Lung (tissue), 11 donors: ENCODE measurements at regions not wholly inside any gene's neighbourhood (a gene's known extent, or its start where the extent isn't known, plus 50 kb on each side); places are given as distances from the start of the nearest gene placed in this dataset.

Experiments used
- ATAC-seq: fragments of 200-7000 bp; cut with Tn5 transposase; one replicate; pipeline ENCODE4 v1.9.1; 2020; ENCODE audit warnings: moderate number of reproducible peaks; ENCODE audit not compliant: insufficient read depth, low FRiP score
- DNase-seq, 3 donors: peaks; one replicate each; pipeline ENCODE4 v3.0.0-alpha.2; 2013 to 2017
- H3K27ac ChIP-seq, 2 donors: one replicate each; pipeline ENCODE4 v1.5.1; 2013; ENCODE audit warnings: mild to moderate bottlenecking in 2 of 2, moderate library complexity in 2 of 2, control low read depth in 1 of 2, inconsistent platforms in 1 of 2, low read depth in 1 of 2, low read length in 1 of 2
- H3K27me3 ChIP-seq, 3 donors: one replicate each; pipeline ENCODE4 v1.5.1; 2013; ENCODE audit warnings: low read length in 2 of 3; ENCODE audit not compliant: control insufficient read depth in 3 of 3, insufficient read depth in 3 of 3
- H3K36me3 ChIP-seq, 4 donors: one replicate each; pipeline ENCODE4 v1.5.1; 2013; ENCODE audit warnings: low read length in 4 of 4, mild to moderate bottlenecking in 1 of 4, moderate library complexity in 1 of 4; ENCODE audit not compliant: control insufficient read depth in 4 of 4, insufficient read depth in 4 of 4
- H3K4me1 ChIP-seq, 5 donors: one replicate each; pipeline ENCODE4 v1.5.1; 2013; ENCODE audit warnings: low read length in 5 of 5, mild to moderate bottlenecking in 2 of 5, moderate library complexity in 1 of 5; ENCODE audit not compliant: control insufficient read depth in 5 of 5, insufficient read depth in 5 of 5
- H3K4me3 ChIP-seq: one replicate; pipeline ENCODE4 v1.5.1; 2013; ENCODE audit warnings: mild to moderate bottlenecking, control low read depth, moderate library complexity
- H3K9ac ChIP-seq, 2 donors: one replicate each; pipeline ENCODE4 v1.5.1; 2013; ENCODE audit warnings: low read length in 2 of 2, control low read depth in 1 of 2; ENCODE audit not compliant: insufficient read depth in 1 of 2
- H3K9me3 ChIP-seq, 4 donors: one replicate each; pipeline ENCODE4 v1.5.1; 2013; ENCODE audit warnings: low read length in 3 of 4, mild to moderate bottlenecking in 1 of 4, moderate library complexity in 1 of 4; ENCODE audit not compliant: control insufficient read depth in 4 of 4, insufficient read depth in 3 of 4
- CTCF ChIP-seq: IDR thresholded peaks from 2 replicates; pipeline ENCODE4 v1.5.1; 2012; ENCODE audit warnings: mild to moderate bottlenecking; ENCODE audit errors: control extremely low read depth, extremely low read depth
- WGBS, 2 donors: extraction: QIAGEN DNeasy Blood & Tissue Kit; methylation state at CpG; one replicate each; pipeline ENCODE4 v1.1.7; 2013; 5-methylcytosine and 5-hydroxymethylcytosine counted together
- donor health status: control.
- donor health status: control.
- donor health status: Bipolar disorder and iron deficiency.
- donor health status: healthy.
- donor health status: DM: yes; HTN: yes; CAD: no.

- WGBS, 2 donors, result 82 to 87% methylated on average over 5 of the region's 5 CpGs
- Histone ChIP-seq H3K4me1 (no peaks in the 10 kb centered on the region), H3K9ac (no peak overlapping the region), H3K36me3 (no peaks in the 10 kb centered on the region), H3K27ac (no peak overlapping the region), H3K9me3 (peaks cover 0 to 1% (median 0%) of the 10 kb centered on the region in 4 donors), H3K27me3 (no peaks in the 10 kb centered on the region), H3K4me3 (no peak overlapping the region)
- ATAC-seq, result no peak
- no peak for DNase-seq
- TF ChIP-seq CTCF, result no peak
Observed at GRCh38 chr13:105692769-105693168, 842.7 kb downstream of the EFNB2 start.

DNA sequence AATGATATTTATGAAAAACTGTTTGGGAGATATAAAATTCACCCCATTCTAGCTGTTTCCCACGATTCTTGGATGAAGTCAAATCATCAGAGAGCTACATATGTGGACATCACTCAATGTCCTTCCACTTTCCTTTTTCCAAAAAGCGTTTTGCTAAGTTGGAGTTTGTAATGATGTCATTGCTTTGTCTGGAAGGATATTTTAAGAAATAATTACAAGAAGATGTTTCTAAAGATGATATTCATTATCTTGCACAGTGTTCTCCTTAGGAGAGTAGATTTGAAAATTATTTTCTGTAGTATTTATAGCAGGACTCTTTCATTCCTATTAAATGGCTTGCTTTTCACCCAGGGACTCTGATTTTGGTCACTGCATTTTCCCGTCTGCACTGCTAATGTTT lies 851.2 kb downstream of the EFNB2 start:
- DNase-seq (no peak), ATAC-seq (no peak)
- Histone ChIP-seq H3K4me3 (no peak overlapping the region), H3K4me1 (no peaks in the 10 kb centered on the region), H3K27me3 (no peaks in the 10 kb centered on the region), H3K27ac (no peak overlapping the region), H3K36me3 (no peaks in the 10 kb centered on the region), H3K9ac (no peak overlapping the region), H3K9me3 (peaks cover 0 to 1% (median 0%) of the 10 kb centered on the region in 4 donors)
- WGBS, 2 donors, result 83% methylated on average over 3 of the region's 3 CpGs
- no peak for TF ChIP-seq CTCF

GRCh38 chr13:105679838-105680237 lies 855.6 kb downstream of the EFNB2 start:
- Histone ChIP-seq H3K27me3 (no peaks in the 10 kb centered on the region), H3K9ac (no peak overlapping the region), H3K27ac (no peak overlapping the region), H3K4me3 (no peak overlapping the region), H3K36me3 (no peaks in the 10 kb centered on the region), H3K4me1 (no peaks in the 10 kb centered on the region), H3K9me3 (no peaks in the 10 kb centered on the region)
- 84 to 92% methylated on average over 4 of the region's 4 CpGs for WGBS, 2 donors
- ATAC-seq (no peak), DNase-seq (no peak)
- no peak for TF ChIP-seq CTCF

GRCh38 chr13:105678072-105678471 lies 857.4 kb downstream of the EFNB2 start:
- 75 to 80% methylated on average over 1 of the region's 1 CpG for WGBS, 2 donors
- DNase-seq (no peak), ATAC-seq (no peak)
- Histone ChIP-seq H3K27ac (no peak overlapping the region), H3K9me3 (no peaks in the 10 kb centered on the region), H3K27me3 (no peaks in the 10 kb centered on the region), H3K9ac (no peak overlapping the region), H3K36me3 (no peaks in the 10 kb centered on the region), H3K4me3 (no peak overlapping the region), H3K4me1 (no peaks in the 10 kb centered on the region)
- no peak for TF ChIP-seq CTCF
